Stomach (tissue), 8 donors: ENCODE measurements at regions not wholly inside any gene's neighbourhood (a gene's known extent, or its start where the extent isn't known, plus 50 kb on each side); places are given as distances from the start of the nearest gene placed in this dataset.

ENCODE experiments used
- DNase-seq, 2 donors: peaks; one replicate each; pipeline versions ENCODE4 v3.0.0 to v3.0.0-alpha.2; 2013 to 2019
- H3K27ac ChIP-seq, 5 donors: fragments of 200-600 bp in 4 of 5; sonication (generic) in 4 of 5; one replicate each; pipeline ENCODE4 v1.5.1; 2013 to 2019; ENCODE audit warnings: mild to moderate bottlenecking in 1 of 5, moderate library complexity in 1 of 5
- H3K27me3 ChIP-seq, 3 donors: fragments of 200-600 bp; sonication (generic); one replicate each; pipeline ENCODE4 v1.5.1; 2017 to 2019; ENCODE audit warnings: mixed run types in 1 of 3
- H3K36me3 ChIP-seq, 4 donors: fragments of 200-600 bp; sonication (generic); 1 replicate in 3 of 4; 2 replicates in 1 of 4; pipeline ENCODE4 v1.5.1; 2016 to 2019
- H3K4me1 ChIP-seq, 4 donors: fragments of 200-600 bp; sonication (generic); one replicate each; pipeline ENCODE4 v1.5.1; 2016 to 2019
- H3K4me3 ChIP-seq, 4 donors: fragments of 200-600 bp; sonication (generic) in 3 of 4; one replicate each; pipeline ENCODE4 v1.5.1; 2016 to 2019; ENCODE audit warnings: mild to moderate bottlenecking in 1 of 4
- H3K9me3 ChIP-seq, 4 donors: fragments of 200-600 bp; sonication (generic); one replicate each; pipeline ENCODE4 v1.5.1; 2016 to 2019
- CTCF ChIP-seq, 7 experiments: fragments of 450-650 bp in 4 of 7; fragments of 200-600 bp in 3 of 7; sonication (generic) in 3 of 7; IDR thresholded peaks; one replicate each; pipeline ENCODE4 v1.5.1; 2016 to 2019; ENCODE audit warnings: antibody characterized with exemption in 7 of 7, control low read depth in 2 of 7, mild to moderate bottlenecking in 1 of 7
- EP300 ChIP-seq: sonication (generic); formaldehyde crosslinking; IDR thresholded peaks from one replicate; pipeline ENCODE4 v1.6.1; 2017; ENCODE audit warnings: antibody characterized with exemption
- POLR2A ChIP-seq, 4 donors: fragments of 450-650 bp; IDR thresholded peaks; one replicate each; pipeline ENCODE4 v1.6.1; 2016; ENCODE audit warnings: antibody characterized with exemption in 4 of 4, control low read depth in 2 of 4, mild to moderate bottlenecking in 1 of 4, moderate library complexity in 1 of 4
- POLR2AphosphoS5 ChIP-seq, 3 donors: sonication (generic); formaldehyde crosslinking; IDR thresholded peaks; one replicate each; pipeline ENCODE4 v1.6.1; 2016; ENCODE audit warnings: antibody characterized with exemption in 3 of 3
- WGBS, 5 donors: extraction: QIAGEN DNeasy Blood & Tissue Kit in 3 of 5; methylation state at CpG; one replicate each; pipeline versions ENCODE4 v1.1.5 to v1.1.7; 2013 to 2018; 5-methylcytosine and 5-hydroxymethylcytosine counted together
- intact Hi-C: fragments of 100-400 bp; cut with DNase I; formaldehyde crosslinking; loops from one replicate; pipeline ENCODE4 v1.15.1; 2023; ENCODE audit warnings: low total_unique reads
- donor health status: healthy with polysubstance abuse.
- donor health status: Bipolar disorder and iron deficiency.
- donor health status: healthy.

DNA sequence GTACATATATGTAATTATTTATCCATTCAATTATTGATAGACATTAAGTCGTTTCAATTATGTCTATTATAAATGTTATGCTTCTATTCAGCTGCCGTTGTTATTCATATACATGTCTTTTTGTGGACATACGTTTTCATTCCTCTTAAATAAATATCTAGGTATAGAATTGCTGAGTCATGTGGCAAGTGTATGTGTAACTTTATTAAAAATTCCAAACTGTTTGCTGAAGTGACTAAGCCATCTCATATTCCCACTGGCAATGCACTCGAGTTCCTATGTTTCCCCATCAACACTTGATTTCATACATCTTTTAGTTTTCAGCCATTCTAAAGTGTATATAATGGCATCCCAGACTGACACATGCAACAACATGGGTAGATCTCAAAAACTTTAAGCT lies 739.7 kb upstream of the POU3F2 start:
- no peak overlapping the region for H3K27ac ChIP-seq
- no peak for DNase-seq
- H3K27me3 ChIP-seq: no peaks in the 10 kb centered on the region
- no peaks in the 10 kb centered on the region for H3K36me3 ChIP-seq
- WGBS, 5 donors: 63 to 70% (median 65%) methylated on average over 4 of the region's 4 CpGs
- no peaks in the 10 kb centered on the region for H3K4me1 ChIP-seq
- H3K4me3 ChIP-seq: no peak overlapping the region
- intact Hi-C loops: no loop called here
- TF ChIP-seq CTCF (IDR thresholded peaks at IDR 0.05) (no peak), EP300 (no peak), POLR2A (IDR thresholded peaks at IDR 0.05) (no peak), POLR2AphosphoS5 (IDR thresholded peaks at IDR 0.05) (no peak)
- no peaks in the 10 kb centered on the region for H3K9me3 ChIP-seq

GRCh38 chr6:98107801-98108200 lies 726.6 kb upstream of the POU3F2 start:
- no peaks in the 10 kb centered on the region for H3K4me1 ChIP-seq
- TF ChIP-seq POLR2A (IDR thresholded peaks at IDR 0.05): no peak
- intact Hi-C loops: no loop called here
- H3K36me3 ChIP-seq: no peaks in the 10 kb centered on the region
- no peak overlapping the region for H3K27ac ChIP-seq
- peaks cover 0 to 11% (median 2%) of the 10 kb centered on the region in 4 donors for H3K9me3 ChIP-seq
- H3K27me3 ChIP-seq: no peaks in the 10 kb centered on the region
- H3K4me3 ChIP-seq: no peak overlapping the region
- no peak for DNase-seq

DNA sequence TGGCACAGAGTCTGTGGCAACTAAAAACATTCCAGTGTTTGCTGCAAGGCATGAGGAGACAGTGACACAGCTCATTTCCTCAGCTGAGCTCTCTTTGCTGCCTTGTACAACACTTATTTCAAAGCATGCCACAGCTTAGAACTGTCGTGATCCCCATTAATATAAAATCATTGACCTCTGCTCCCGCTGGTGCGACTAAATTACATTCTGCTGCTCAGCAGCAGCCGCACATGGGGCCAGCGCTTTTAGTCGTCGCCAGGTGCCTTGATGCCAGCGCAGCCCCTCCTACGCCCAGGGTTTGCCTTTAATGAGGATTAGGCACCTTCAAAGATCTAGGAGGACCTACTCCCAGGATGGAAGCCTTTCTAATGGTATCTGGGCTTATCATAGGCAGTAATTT lies 717.9 kb upstream of the POU3F2 start:
- WGBS, 5 donors: 66 to 78% (median 77%) methylated on average over 9 of the region's 9 CpGs
- Histone ChIP-seq H3K36me3 (no peaks in the 10 kb centered on the region), H3K27me3 (no peaks in the 10 kb centered on the region), H3K4me3 (no peak overlapping the region), H3K27ac (no peak overlapping the region), H3K4me1 (no peaks in the 10 kb centered on the region), H3K9me3 (no peaks in the 10 kb centered on the region)
- TF ChIP-seq EP300 (no peak), CTCF (IDR thresholded peaks at IDR 0.05) (no peak), POLR2AphosphoS5 (IDR thresholded peaks at IDR 0.05) (no peak), POLR2A (IDR thresholded peaks at IDR 0.05) (no peak)
- intact Hi-C loops: no loop called here
- DNase-seq: no peak

GRCh38 chr6:98117068-98117467 lies 717.3 kb upstream of the POU3F2 start:
- WGBS, 5 donors: 0 to 80% (median 41%) methylated on average over 1 of the region's 1 CpG
- no peak for TF ChIP-seq POLR2A (IDR thresholded peaks at IDR 0.05)
- no peak for TF ChIP-seq CTCF (IDR thresholded peaks at IDR 0.05)
- TF ChIP-seq EP300: no peak
- TF ChIP-seq POLR2AphosphoS5 (IDR thresholded peaks at IDR 0.05): no peak

DNA sequence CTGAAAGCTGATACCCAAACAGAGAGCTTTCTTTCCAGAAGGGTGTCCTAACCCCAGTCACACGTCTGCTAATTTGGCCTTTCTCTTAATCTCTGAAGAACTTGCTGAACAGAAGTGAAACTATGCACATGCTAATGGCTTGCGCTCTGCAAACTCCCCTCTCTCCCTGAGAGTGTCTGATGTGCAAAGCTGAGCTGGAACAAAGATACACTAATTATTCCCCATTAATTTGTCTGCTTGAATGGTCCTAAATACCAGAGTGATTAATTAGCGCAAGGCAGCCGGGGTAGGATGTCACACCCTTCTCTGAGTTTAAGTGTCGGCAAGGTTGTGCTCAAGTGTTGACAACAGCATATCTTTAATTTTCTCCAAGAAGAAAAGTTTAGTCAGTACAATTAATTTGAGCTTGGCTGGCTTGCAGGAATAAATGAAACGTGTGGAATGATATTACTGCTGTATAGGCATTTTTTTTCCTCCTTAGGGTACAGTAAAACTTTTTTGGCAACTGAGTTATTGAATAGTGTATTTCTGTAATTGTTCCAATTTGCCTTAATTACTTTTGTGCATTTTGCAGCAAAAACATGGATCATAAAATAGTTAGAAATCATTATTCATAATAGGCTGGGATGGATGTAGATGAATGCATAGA lies 715.9 kb upstream of the POU3F2 start:
- no peak overlapping the region for H3K4me3 ChIP-seq
- DNase-seq: no peak
- no peaks in the 10 kb centered on the region for H3K36me3 ChIP-seq
- no peak overlapping the region for H3K27ac ChIP-seq
- no peak for TF ChIP-seq POLR2AphosphoS5 (IDR thresholded peaks at IDR 0.05)
- TF ChIP-seq EP300: no peak
- no peak for TF ChIP-seq POLR2A (IDR thresholded peaks at IDR 0.05)
- TF ChIP-seq CTCF (IDR thresholded peaks at IDR 0.05): no peak
- intact Hi-C loops: no loop called here
- no peaks in the 10 kb centered on the region for H3K27me3 ChIP-seq
- 34 to 47% (median 43%) methylated on average over 6 of the region's 6 CpGs for WGBS, 5 donors
- H3K9me3 ChIP-seq: no peaks in the 10 kb centered on the region
- no peaks in the 10 kb centered on the region for H3K4me1 ChIP-seq

More at GRCh38 chr6:98117068-98117467, 717.3 kb upstream of the POU3F2 start:
- no peaks in the 10 kb centered on the region for H3K4me1 ChIP-seq
- H3K4me3 ChIP-seq: no peak overlapping the region
- no peak overlapping the region for H3K27ac ChIP-seq
- H3K36me3 ChIP-seq: no peaks in the 10 kb centered on the region
- DNase-seq: no peak
- no peaks in the 10 kb centered on the region for H3K27me3 ChIP-seq
- intact Hi-C loops: no loop called here
- H3K9me3 ChIP-seq: no peaks in the 10 kb centered on the region
